Transverse colon (tissue), 4 donors: ENCODE measurements at regions not wholly inside any gene's neighbourhood (a gene's known extent, or its start where the extent isn't known, plus 50 kb on each side); places are given as distances from the start of the nearest gene placed in this dataset.

Source experiments
- CTCF ChIP-seq, 5 experiments: fragments of 200-600 bp in 3 of 5; fragments of 450-650 bp in 2 of 5; sonication (generic) in 3 of 5; IDR thresholded peaks; 1 replicate in 2 of 5; 2 replicates in 3 of 5; pipeline ENCODE4 v1.5.1; 2016 to 2017; ENCODE audit warnings: antibody characterized with exemption in 5 of 5, inconsistent platforms in 3 of 5, mild to moderate bottlenecking in 2 of 5, moderate library complexity in 1 of 5
- POLR2A ChIP-seq: fragments of 450-650 bp; IDR thresholded peaks from one replicate; pipeline ENCODE4 v1.6.1; 2016; ENCODE audit warnings: antibody characterized with exemption, mild to moderate bottlenecking, moderate library complexity
- POLR2AphosphoS5 ChIP-seq, 3 donors: sonication (generic); formaldehyde crosslinking; IDR thresholded peaks; one replicate each; pipeline ENCODE4 v1.6.1; 2016; ENCODE audit warnings: antibody characterized with exemption in 3 of 3

GRCh38 chr5:124342027-124342471 is 404.4 kb downstream of the ZNF608 start:
- TF ChIP-seq CTCF (IDR thresholded peaks at IDR 0.05) (no peak), POLR2A (no peak), POLR2AphosphoS5 (IDR thresholded peaks at IDR 0.05) (no peak)
